GM03348 (cell line): ENCODE measurements at regions not wholly inside any gene's neighbourhood (a gene's known extent, or its start where the extent isn't known, plus 50 kb on each side); places are given as distances from the start of the nearest gene placed in this dataset.

Experiments
- DNase-seq: peaks from one replicate; pipeline ENCODE4 v3.0.0; 2012; ENCODE audit warnings: low spot score

- no peak for DNase-seq
Measured at GRCh38 chr15:29917600-29918597, 95.6 kb upstream of the TJP1 start.

DNA sequence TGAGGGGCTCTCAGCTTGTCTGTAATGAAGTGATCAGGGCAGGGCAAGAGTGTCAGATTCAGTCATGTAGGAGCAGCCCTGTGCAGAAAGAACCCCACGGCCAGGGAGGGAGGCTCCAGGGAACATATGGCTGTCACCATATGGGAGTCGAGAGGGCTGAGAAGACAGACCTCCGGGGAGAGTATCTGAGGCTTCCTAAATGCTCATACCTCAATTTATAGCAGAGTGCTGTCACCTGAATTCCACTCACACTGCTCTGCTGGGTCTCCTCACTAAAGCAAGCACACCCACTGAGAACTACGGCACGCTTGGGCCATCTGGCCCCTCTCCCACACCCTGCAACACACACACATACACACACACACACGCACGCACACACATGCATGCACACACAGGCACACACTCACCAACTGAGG, 92.3 kb upstream of the TJP1 start:
- DNase-seq, result no peak

- DNase-seq, result peak; percentile 52
Measured at GRCh38 chr15:29913528-29914135, 91.4 kb upstream of the TJP1 start.

GRCh38 chr15:29911705-29912104, 89.4 kb upstream of the TJP1 start:
- no peak for DNase-seq

GRCh38 chr15:29910068-29910467, 87.8 kb upstream of the TJP1 start:
- DNase-seq, result no peak

GRCh38 chr15:29904757-29905417, 82.6 kb upstream of the TJP1 start:
- peak; percentile 38 for DNase-seq

DNA sequence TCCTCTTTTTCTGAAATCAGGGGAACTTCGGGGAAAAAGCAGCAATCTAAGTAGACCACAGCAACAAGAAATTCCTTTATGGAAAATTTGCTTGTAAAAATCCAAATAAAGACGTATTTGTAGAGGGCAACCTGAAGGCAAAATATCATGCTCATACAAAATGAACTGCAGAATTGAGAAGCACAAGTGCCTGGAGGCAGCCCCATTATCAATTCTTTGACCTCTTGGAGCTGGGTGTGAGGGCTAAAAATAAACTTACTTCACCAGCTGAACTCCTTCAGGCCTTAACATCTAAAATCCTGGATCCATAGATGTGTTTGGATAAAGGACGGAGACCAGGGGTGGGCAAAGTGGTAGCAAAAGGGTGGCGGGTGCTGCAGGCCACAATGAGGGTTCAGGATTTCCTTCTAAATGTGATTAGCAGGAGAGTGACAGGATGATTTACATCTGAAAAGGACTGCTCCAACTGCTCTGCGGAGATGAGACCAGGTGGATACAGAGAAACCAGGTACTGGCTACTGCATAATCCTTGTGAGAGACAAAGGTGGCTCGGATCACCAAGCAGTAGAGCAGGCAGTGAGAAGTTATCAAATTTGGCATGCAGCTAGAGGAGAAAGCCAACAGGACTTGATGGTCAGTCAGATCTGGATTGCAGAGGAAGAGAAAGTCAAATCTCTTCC, 81.7 kb upstream of the TJP1 start:
- DNase-seq, result no peak

DNA sequence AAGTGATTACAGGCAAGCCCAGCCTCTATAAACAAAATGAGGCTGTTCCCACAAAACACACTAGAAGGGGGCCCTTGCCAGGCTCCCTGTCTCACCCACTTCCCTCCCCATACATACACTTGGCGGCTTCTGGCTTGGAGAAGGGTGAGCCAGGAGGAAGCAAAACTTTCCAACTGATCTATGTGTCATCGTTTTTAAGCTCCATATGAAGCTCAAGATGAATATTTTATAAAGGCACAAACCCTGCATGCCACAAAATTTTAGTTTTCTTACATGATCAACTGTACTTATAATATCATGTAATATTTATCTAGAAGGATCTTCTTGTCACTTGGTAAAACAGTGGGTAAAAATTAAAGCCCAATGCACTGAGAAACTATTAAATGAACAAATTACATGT, 80.8 kb upstream of the TJP1 start:
- DNase-seq, result no peak

DNA sequence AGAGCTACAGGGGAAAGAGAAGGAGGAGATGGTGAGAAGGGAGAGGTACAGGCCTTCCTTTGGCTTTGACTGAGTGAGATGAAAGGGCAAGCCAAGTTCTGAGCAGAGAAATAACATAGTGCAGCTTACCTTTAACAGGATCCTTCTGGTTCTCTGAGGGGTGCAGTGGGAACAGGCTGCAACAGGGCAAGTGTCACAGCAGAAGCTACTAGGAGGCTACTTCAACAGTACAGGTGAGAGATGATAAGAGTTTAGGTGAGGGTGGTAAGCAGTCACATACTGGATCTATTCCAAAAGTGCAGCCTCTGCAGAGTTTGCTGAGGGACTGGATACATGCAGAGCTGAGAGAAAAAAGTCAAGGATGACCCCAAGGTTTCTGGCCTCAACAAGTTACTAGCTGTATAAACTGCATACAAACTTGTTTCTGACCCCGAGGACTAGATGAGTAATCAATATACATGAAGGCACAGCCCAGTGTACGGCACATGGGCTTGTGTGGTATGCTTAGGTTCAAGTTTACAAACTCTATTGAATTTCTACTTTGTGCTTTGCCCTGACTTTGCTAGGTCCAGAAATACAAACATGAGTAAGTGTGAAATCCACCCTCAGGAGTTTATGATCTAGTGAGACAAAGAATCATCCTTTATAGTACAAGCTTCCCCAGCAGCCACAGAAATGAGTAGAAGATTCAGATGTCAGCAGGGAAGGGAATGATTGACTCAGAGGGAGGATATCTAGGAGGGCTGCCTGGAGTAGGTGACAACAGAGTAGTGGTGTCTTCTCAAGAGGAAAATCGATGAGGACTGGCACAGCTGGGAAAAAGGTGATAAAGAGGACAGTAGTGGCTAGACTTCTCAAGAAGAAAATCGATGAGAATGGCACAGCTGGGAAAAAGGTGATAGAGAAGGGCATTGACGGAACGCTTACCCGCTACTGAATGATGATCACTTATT, 78.2 kb upstream of the TJP1 start:
- no peak for DNase-seq

DNA sequence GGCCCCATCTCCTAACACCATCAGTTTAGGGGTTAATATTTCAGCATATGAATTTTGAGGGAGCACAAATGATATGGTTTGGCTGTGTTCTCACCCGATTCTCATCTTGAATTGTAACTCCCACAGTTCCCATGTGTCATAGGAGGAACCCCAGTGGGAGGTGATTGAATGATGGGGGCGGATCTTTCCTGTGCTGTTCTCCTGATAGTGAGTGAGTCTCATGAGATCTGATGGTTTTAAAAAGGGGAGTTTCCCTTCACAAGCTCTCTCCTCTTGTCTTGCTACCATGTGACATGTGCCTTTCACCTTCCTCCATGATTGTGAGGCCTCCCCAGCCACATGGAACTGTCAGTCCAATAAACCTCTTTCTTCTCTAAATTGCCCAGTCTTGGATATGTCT, 73.8 kb upstream of the TJP1 start:
- no peak for DNase-seq

GRCh38 chr15:29891096-29891457, 68.8 kb upstream of the TJP1 start:
- no peak for DNase-seq

DNA sequence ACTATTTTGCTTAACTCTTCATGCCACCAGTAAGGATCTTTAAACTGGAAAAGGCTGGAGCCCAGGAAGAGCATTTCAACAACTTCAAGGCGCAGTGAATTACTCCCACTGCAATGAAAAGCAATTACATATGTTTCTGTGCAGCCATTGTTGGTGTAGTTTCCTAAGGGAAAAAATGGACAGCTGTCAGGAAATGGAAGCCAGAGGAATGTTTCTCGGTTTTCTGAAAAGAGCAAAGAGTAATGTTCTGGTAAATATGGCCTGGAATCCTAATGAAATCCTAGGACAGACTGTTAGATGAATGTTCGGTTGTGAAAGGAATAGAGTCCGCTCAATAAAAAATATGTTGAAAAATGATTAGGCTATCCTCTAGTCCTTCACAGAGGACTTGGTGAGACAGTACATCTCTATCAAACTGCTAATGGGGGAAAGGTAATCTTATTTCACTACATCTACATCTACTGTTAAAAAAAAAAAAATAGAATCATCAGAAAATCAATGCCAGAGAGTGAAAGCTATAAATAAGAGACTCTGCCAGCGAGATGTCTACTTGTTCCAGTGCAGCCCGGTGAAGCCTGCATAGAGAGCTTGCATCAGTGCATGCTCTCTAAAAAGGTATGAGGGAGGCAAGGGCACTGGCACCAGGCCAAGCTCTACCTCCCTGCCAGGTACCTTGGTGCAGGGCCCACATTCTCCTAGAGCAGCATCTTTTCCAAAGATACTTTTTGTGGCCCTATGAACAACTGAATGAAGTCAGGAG, 68.2 kb upstream of the TJP1 start:
- no peak for DNase-seq

DNA sequence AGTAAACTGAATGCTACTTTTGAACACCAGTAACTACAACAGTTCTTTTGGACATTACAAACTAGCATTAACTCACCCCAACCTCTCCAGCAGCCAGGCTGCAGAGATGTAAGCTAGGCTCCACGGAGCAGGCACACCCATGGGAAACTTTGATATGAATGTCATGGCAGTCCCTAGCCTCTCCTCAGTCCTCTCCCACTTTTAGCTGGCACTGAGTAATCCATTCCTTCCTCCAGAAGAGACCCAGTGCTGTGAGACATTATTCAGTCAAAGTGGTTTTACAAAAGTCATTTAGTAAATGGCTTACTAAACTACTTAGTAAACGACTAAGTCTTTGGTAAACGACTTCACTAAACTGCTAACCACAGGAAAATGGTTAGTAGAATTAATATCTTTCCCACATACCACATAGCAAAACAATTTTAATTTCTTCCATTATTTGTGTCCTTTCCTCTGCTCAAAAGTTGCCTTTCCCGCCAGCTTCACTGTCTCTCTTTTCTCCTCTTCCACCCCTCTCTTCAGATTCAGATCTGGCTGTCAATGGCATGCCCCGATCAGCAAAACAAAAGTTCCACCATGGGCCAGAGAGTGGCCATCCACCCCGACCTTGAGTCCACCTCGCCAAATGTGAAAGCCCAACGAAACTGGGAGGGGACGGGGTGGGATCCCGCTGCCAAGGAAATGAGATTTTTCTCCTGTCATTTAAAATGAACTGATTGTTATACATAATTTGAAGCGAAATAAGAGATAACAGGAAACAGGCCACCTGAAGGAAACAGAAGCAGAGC, 67.5 kb upstream of the TJP1 start:
- no peak for DNase-seq

DNA sequence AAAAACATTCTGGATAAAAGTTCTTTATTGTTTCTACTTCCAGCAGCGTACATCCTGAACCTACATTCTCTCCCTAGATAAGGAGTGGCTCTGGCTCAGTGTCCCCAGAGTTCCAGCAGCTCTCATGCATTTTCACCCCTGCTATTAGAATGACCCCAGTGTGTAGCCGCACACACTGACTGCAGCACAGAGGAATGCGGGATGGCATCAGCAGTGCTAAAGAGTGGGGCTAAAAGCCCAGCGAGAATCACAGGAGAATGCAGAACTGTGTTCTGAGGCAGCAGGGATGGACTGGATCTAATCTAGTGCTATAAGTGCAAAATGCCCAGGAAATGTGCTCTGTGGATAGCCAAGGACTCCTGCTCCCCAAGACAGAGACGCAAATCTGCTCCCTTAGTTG, 66.4 kb upstream of the TJP1 start:
- peak; percentile 15 for DNase-seq

GRCh38 chr15:29887721-29888120, 65.5 kb upstream of the TJP1 start:
- no peak for DNase-seq

- DNase-seq, result no peak
Measured at GRCh38 chr15:29885183-29885582, 62.9 kb upstream of the TJP1 start.

DNA sequence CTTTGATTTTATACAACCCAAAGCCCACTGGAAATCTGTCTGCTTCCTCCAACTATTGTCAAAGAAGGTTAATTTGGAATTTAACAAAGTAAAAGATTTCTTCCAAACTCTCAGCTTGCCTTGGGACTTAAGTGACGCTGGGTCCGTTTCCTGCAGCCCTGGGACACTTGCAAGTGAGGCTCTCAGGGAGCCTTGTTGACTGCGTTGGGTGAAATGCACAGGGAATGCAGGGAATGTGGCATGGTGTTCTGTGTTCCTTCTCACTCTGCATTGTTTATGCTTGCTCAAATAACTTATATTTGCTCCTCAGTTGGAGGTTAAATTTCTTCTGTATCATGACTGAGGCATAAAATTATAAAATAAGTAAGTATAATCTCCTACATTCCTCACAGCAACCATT, 60.9 kb upstream of the TJP1 start:
- DNase-seq, result no peak

DNA sequence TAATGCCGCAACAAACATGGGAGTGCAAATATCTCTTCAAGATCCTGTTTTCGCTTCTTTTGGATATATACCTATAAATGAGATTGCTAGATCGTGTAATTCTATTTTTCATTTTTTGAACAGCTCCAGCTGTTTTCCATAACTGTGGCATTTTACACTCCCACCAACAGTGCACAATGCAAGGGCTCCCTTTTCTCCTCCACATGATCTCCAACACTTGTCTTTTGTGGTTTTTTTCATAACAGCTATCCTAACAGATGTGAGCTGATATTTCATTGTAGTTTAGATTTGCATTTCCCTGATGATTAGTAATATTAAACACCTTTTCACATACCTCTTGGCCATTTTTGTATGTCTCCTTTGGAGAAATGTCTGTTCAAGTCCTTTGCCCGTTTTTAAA, 58.6 kb upstream of the TJP1 start:
- DNase-seq, result no peak

DNA sequence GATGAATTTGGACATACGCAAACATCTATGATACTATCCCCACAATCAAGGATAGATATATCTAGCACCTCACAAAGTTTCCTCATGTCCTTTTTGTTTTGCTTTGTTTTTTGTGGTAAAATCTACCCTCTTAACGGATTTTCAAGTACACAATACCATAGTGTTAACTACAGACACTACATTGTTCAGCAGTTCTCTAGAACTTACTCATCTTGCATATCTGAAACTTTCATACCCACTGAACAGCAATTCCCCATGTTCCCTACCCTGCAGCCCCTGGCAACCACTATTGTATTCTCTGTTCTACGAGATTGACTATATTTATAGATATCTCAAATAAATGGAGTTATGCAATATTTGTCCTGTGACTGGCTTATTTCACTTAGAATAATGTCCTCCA, 58.1 kb upstream of the TJP1 start:
- DNase-seq, result no peak

- DNase-seq, result no peak
Measured at GRCh38 chr15:29874977-29875376, 52.7 kb upstream of the TJP1 start.
